Neural crest cell (in vitro differentiated cells): ENCODE measurements at regions not wholly inside any gene's neighbourhood (a gene's known extent, or its start where the extent isn't known, plus 50 kb on each side); places are given as distances from the start of the nearest gene placed in this dataset.

Source experiments
- DNase-seq: peaks from one replicate; pipeline ENCODE4 v3.0.0; 2021; ENCODE audit warnings: low read depth, mixed read lengths, low spot score
- H3K27ac Mint-ChIP-seq: one replicate; pipeline ENCODE4 v1.8.0; 2021; ENCODE audit warnings: mild to moderate bottlenecking, mixed read lengths; ENCODE audit not compliant: unreplicated experiment
- H3K27me3 Mint-ChIP-seq: 2 replicates; pipeline ENCODE4 v1.8.0; 2021; ENCODE audit warnings: low read depth, mild to moderate bottlenecking, mixed read lengths
- H3K36me3 Mint-ChIP-seq: 2 replicates; pipeline ENCODE4 v1.8.0; 2021; ENCODE audit warnings: low read depth, mild to moderate bottlenecking, mixed read lengths
- H3K4me1 Mint-ChIP-seq: 2 replicates; pipeline ENCODE4 v1.8.0; 2021; ENCODE audit warnings: mixed read lengths
- H3K4me3 Mint-ChIP-seq: one replicate; pipeline ENCODE4 v1.8.0; 2021; ENCODE audit warnings: mild to moderate bottlenecking, mixed read lengths
- H3K9me3 Mint-ChIP-seq: 2 replicates; pipeline ENCODE4 v1.8.0; 2021; ENCODE audit warnings: mixed read lengths
- TF ChIP-seq, protein P1 (sequence below): fragments of 200-600 bp; sonication (generic); conservative IDR thresholded peaks from 2 replicates; pipeline ENCODE4 v1.5.0; 2021; ENCODE audit warnings: antibody characterized with exemption, mild to moderate bottlenecking

GRCh38 chr18:65326805-65327204, 424.0 kb upstream of the CDH7 start:
- no peaks in the 10 kb centered on the region for H3K4me1 Mint-ChIP-seq
- no peaks in the 10 kb centered on the region for H3K9me3 Mint-ChIP-seq
- H3K36me3 Mint-ChIP-seq, result no peaks in the 10 kb centered on the region
- H3K4me3 Mint-ChIP-seq, result no peak overlapping the region
- no peak for DNase-seq
- H3K27me3 Mint-ChIP-seq, result no peaks in the 10 kb centered on the region
- TF ChIP-seq, protein P1, sequence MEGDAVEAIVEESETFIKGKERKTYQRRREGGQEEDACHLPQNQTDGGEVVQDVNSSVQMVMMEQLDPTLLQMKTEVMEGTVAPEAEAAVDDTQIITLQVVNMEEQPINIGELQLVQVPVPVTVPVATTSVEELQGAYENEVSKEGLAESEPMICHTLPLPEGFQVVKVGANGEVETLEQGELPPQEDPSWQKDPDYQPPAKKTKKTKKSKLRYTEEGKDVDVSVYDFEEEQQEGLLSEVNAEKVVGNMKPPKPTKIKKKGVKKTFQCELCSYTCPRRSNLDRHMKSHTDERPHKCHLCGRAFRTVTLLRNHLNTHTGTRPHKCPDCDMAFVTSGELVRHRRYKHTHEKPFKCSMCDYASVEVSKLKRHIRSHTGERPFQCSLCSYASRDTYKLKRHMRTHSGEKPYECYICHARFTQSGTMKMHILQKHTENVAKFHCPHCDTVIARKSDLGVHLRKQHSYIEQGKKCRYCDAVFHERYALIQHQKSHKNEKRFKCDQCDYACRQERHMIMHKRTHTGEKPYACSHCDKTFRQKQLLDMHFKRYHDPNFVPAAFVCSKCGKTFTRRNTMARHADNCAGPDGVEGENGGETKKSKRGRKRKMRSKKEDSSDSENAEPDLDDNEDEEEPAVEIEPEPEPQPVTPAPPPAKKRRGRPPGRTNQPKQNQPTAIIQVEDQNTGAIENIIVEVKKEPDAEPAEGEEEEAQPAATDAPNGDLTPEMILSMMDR, result no peak
- H3K27ac Mint-ChIP-seq, result no peak overlapping the region

DNA sequence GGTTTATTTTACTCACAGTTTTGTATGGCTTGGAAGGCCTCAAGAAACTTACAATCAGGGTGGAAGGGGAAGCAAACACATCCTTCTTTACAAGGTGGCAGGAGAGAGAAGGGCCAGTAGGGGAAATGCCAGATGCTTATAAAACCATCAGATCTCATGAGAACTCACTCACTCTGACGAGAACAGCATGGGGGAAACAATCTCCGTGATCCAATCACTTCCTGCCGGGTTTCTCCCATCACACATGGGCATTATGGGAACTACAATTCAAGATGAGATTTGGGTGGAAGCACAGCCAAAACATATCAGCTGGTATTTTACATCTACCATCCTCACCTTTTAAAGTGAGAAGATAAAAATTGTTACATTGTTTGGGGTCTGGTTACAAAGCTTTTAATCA, 427.9 kb upstream of the CDH7 start:
- Mint-ChIP-seq H3K27ac (no peak overlapping the region), H3K27me3 (no peaks in the 10 kb centered on the region), H3K36me3 (no peaks in the 10 kb centered on the region), H3K9me3 (no peaks in the 10 kb centered on the region), H3K4me1 (no peaks in the 10 kb centered on the region), H3K4me3 (no peak overlapping the region)
- TF ChIP-seq, protein P1, result no peak
- DNase-seq, result no peak

DNA sequence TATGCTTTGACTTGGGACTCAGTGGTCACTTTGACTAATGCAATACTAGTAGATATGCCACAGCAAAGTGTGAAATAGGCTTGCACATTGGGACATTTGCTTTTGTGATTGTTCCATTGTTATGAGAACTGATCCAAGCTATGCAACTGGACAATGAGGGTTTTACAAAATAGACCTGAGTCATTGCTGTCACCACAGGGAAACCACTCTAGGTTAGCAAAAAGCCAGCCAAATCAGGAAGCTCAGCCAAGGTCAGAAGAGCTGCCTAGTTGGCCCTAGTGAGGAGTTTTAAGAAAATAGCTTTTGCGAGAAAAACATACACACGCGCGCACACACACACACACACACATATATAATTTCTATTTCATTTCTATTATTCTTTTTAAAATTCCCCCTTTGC, 452.4 kb upstream of the CDH7 start:
- Mint-ChIP-seq H3K9me3 (no peaks in the 10 kb centered on the region), H3K27me3 (no peaks in the 10 kb centered on the region), H3K4me1 (no peaks in the 10 kb centered on the region), H3K27ac (no peak overlapping the region), H3K4me3 (no peak overlapping the region), H3K36me3 (no peaks in the 10 kb centered on the region)
- TF ChIP-seq, protein P1, result no peak
- no peak for DNase-seq

GRCh38 chr18:65288908-65289307, 461.9 kb upstream of the CDH7 start:
- DNase-seq, result no peak
- Mint-ChIP-seq H3K9me3 (peaks cover 3% of the 10 kb centered on the region), H3K4me1 (no peaks in the 10 kb centered on the region), H3K27me3 (no peaks in the 10 kb centered on the region), H3K27ac (no peak overlapping the region), H3K36me3 (no peaks in the 10 kb centered on the region), H3K4me3 (no peak overlapping the region)
- TF ChIP-seq, protein P1, result no peak

DNA sequence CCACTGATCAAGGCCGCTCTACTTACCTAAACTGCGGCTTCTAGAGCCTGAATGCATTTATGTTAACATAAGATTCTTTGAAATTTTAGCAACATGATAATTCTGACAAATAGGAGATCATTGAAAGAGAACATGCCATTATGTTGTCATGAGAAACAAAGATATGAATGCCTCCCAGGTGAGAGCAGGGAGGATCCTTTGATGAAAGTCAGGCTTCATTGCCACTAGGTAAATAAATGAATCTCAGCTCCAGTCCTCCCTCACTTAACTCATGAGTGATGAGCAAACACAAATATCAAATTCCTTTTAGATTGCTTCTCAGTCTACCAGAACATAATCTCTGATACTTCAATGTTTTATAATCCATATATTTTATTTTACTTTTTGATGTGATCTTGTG, 463.2 kb upstream of the CDH7 start:
- TF ChIP-seq, protein P1, result no peak
- Mint-ChIP-seq H3K36me3 (no peaks in the 10 kb centered on the region), H3K27ac (no peak overlapping the region), H3K4me3 (no peak overlapping the region), H3K9me3 (peaks cover 3% of the 10 kb centered on the region), H3K27me3 (no peaks in the 10 kb centered on the region), H3K4me1 (no peaks in the 10 kb centered on the region)
- DNase-seq, result no peak

DNA sequence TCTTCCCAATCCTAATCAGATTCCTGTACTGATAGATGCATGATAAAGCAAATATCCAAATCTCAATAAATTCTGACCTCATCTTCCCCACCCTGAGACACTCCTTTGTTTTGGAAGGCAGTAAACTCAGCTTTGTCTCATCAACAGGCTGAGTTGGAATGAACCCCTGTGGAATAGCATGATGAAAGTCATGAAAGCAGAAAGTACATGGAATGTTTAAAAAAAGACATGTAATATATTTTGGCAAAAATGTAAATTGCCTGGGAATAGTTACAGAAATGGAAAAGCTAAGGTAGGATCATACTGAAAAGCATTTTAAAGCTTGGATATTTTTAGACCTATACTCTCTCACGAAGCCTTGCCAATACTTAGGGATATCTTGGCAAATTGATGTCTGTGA, 468.7 kb upstream of the CDH7 start:
- Mint-ChIP-seq H3K27me3 (no peaks in the 10 kb centered on the region), H3K9me3 (peaks cover 3% of the 10 kb centered on the region), H3K36me3 (no peaks in the 10 kb centered on the region), H3K4me3 (no peak overlapping the region), H3K27ac (no peak overlapping the region), H3K4me1 (peaks cover 8% of the 10 kb centered on the region)
- no peak for DNase-seq
- TF ChIP-seq, protein P1, result no peak
